SK-N-SH (cell line): ENCODE measurements at regions not wholly inside any gene's neighbourhood (a gene's known extent, or its start where the extent isn't known, plus 50 kb on each side); places are given as distances from the start of the nearest gene placed in this dataset.
"Not testable (repeated sequence)": the region's sequence is repeated elsewhere in the genome, so short reads cannot be mapped to it uniquely, and the experiment has no call there.

Experiments used
- EP300 ChIP-seq, 2 experiments: IDR thresholded peaks; 2 replicates each; pipeline versions ENCODE4 v1.4.0 to v1.6.1; 2012; ENCODE audit warnings: borderline replicate concordance in 1 of 2, low read depth in 1 of 2, low read length in 1 of 2
- EZH2phosphoT487 ChIP-seq: fragments of 200-600 bp; sonication (generic); IDR thresholded peaks from 2 replicates; pipeline ENCODE4 v1.6.1; 2017; ENCODE audit warnings: low read depth, mixed run types, mild to moderate bottlenecking, antibody characterized with exemption, moderate library complexity, borderline replicate concordance
- MEF2A ChIP-seq: IDR thresholded peaks from 2 replicates; pipeline ENCODE4 v1.4.0; 2012; ENCODE audit warnings: low read depth, borderline replicate concordance
- NFIC ChIP-seq: IDR thresholded peaks from 2 replicates; pipeline ENCODE4 v1.4.0; 2012; ENCODE audit warnings: borderline replicate concordance
- POLR2AphosphoS5 ChIP-seq: IDR thresholded peaks from 2 replicates; pipeline ENCODE4 v1.6.1; 2012; ENCODE audit warnings: low read depth, low read length
- SMC3 ChIP-seq: IDR thresholded peaks from 2 replicates; pipeline ENCODE4 v1.6.1; 2012; ENCODE audit warnings: low read depth, low read length, improper control_type of control experiment
- YY1 ChIP-seq: IDR thresholded peaks from 2 replicates; pipeline ENCODE4 v1.4.0; 2012; ENCODE audit warnings: low read depth, mild to moderate bottlenecking
- TF ChIP-seq, protein P1 (sequence below): fragments of 200-600 bp; sonication (generic); IDR thresholded peaks from 2 replicates; pipeline ENCODE4 v1.6.1; 2017; ENCODE audit warnings: antibody characterized with exemption, mild to moderate bottlenecking, moderate library complexity

DNA sequence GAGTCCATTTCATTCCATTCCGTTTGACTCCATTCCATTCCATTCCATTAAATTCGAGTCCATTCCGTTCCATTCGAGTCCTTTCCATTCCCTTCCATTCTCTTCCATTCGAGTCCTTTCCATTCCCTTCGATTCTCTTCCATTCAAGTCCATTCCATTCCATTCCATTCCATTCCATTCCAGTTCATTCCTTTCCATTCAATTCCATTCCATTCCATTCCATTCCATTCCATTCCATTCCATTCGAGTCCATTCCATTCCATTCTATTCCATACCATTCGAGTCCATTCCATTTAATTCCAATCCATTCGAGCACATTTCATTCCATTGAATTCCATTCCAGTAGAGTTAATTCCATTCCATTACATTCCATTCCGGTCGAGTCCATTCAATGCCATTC is 1130.9 kb downstream of the RPIA start:
- not testable (repeated sequence) for TF ChIP-seq EZH2phosphoT487; EP300 (IDR thresholded peaks at IDR 0.05; ENCODE audit: borderline replicate concordance in 1 of 2, low read depth in 1 of 2, low read length in 1 of 2); SMC3; POLR2AphosphoS5; YY1; MEF2A; NFIC
- TF ChIP-seq, protein P1, sequence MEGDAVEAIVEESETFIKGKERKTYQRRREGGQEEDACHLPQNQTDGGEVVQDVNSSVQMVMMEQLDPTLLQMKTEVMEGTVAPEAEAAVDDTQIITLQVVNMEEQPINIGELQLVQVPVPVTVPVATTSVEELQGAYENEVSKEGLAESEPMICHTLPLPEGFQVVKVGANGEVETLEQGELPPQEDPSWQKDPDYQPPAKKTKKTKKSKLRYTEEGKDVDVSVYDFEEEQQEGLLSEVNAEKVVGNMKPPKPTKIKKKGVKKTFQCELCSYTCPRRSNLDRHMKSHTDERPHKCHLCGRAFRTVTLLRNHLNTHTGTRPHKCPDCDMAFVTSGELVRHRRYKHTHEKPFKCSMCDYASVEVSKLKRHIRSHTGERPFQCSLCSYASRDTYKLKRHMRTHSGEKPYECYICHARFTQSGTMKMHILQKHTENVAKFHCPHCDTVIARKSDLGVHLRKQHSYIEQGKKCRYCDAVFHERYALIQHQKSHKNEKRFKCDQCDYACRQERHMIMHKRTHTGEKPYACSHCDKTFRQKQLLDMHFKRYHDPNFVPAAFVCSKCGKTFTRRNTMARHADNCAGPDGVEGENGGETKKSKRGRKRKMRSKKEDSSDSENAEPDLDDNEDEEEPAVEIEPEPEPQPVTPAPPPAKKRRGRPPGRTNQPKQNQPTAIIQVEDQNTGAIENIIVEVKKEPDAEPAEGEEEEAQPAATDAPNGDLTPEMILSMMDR: not testable (repeated sequence)
